Endothelial cell of hepatic sinusoid (primary cell): ENCODE measurements at regions not wholly inside any gene's neighbourhood (a gene's known extent, or its start where the extent isn't known, plus 50 kb on each side); places are given as distances from the start of the nearest gene placed in this dataset.

Experiments
- in situ Hi-C: cut with HindIII; loops from 2 replicates; pipeline ENCODE4 v1.10.0; 2017; ENCODE audit warnings: low sequenced_read_pairs

DNA sequence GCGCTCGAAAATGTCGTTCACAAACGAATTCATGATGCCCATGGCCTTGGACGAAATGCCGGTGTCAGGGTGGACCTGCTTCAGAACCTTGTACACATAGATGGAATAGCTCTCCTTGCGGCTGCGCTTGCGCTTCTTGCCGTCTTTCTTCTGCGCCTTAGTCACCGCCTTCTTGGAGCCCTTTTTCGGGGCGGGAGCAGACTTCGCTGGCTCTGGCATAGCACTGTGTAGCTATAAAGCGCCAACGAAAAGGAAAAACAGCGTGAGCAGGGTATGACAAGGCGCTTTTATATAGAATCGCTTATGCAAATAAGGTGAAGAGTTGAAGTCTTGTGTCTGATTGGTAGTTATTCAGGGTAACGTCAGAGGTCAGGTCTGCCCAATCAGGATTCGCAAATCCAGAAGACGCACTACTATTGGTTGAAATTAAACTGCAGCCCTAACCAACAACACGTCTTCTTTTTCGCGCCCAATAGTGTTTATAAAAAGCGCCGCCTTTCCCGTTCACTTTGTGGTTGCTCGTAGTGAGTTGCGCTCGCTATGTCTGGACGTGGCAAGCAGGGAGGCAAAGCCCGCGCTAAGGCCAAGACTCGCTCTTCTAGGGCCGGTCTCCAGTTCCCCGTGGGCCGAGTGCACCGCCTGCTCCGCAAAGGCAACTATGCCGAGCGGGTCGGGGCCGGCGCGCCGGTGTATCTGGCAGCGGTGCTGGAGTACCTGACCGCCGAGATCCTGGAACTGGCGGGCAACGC, 114.8 kb upstream of the PRSS16 start:
- in situ Hi-C loops = loop anchor here (25.0 kb wide), 1 partner anchor 1070 kb away; a partner anchor contains a TSS

DNA sequence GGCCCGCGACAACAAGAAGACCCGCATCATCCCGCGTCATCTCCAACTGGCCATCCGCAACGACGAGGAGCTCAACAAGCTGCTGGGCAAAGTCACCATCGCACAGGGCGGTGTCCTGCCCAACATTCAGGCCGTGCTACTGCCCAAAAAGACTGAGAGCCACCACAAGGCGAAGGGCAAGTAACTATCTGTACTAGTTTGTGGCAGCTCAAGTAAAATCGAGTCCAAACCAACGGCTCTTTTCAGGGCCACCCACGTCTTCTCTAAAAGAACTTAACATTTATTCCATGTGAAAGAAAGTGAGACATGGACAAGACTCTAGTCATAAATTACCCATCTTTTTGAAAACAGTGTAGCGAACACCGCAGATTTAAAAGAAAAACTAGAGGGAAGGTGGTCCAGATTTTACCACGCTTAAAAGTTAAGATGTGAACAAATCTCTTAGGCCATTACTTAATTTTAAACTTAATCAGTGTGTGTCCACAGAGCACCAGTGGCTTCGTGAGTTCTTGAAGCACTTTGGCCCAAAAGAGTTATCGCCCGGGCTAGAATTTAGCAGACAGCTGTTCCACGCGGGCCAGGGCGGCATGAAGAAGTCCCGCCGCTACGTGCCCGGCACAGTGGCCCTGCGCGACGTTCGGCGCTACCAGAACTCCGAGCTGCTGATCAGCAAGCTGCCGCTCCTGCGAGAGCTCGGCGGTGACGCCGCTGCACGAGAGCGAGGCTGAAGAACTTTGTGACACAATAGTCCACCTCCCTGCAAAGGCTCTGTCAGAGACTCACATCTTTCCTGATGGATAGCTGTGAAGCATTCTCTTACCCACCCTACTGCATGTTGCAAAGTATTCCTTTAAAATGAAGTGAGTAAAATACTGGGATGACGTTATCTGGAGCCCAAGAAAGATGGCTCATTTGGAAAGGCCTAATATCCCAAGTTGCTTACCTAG, 113.9 kb upstream of the PRSS16 start:
- in situ Hi-C loops = loop anchor here (25.0 kb wide), 1 partner anchor 1071 kb away; a partner anchor contains a TSS

DNA sequence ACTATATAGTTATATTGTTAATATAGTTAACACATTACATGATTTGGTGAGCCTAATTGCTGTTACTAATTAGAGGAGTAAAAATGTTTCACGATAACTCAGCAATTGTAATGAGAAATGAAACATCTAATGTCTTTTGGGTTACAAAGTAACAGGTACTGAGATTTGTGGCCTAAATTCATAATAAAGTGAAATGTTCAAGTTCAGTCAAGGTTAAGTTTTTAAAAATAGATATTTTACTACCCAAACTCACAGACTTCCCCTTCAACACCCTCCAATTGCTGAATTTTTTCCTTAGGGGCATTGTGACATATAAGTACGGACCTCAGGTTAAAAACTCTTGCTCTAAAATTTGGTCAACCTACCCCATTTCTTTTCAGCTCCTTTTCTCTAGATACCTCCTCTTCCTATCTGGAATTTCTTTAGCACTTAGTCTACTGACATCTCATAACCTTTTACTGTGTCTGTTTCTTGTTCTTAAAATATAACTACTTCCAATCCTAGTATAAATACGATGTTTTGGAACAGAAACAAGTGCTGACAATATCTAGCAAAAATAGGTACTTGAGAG, 112.3 kb upstream of the PRSS16 start:
- in situ Hi-C loops = loop anchor here (25.0 kb wide), 1 partner anchor 1073 kb away; a partner anchor contains a TSS

DNA sequence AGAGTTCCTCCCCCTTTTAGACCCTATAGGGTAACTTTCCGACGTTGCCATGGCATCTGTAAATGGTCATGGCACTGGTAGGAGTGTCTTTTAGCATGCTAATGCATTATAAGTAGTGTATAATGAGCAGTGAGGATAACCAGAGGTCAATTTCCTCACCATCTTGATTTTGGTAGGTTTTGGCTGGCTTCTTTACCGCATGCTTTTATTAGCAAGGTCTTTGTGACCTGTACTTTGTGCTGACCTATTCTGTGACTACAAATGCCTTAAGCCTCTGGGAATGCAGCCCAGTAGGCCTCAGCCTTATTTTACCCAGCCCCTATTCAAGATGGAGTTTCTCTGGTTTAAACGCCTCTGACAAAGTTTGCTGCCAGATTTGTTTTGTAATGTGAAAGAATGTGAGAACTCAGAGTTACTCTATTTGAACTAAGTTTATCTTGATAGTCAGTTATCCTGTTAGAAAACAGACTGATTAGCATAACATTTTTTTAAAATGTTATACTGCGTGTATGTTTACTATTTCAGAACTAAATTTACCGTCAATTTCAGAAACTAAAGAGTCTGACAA, 111.3 kb upstream of the PRSS16 start:
- in situ Hi-C loops = loop anchor here (25.0 kb wide), 1 partner anchor 1074 kb away; a partner anchor contains a TSS

- in situ Hi-C loops = loop anchor here (25.0 kb wide), 1 partner anchor 1075 kb away; a partner anchor contains a TSS
Observed at GRCh38 chr6:27136978-27137814, 110.3 kb upstream of the PRSS16 start.

GRCh38 chr6:27138406-27138805, 109.1 kb upstream of the PRSS16 start:
- in situ Hi-C loops = loop anchor here (25.0 kb wide), 1 partner anchor 1076 kb away; a partner anchor contains a TSS

GRCh38 chr6:27138837-27139755, 108.4 kb upstream of the PRSS16 start:
- in situ Hi-C loops = loop anchor here (25.0 kb wide), 1 partner anchor 1077 kb away; a partner anchor contains a TSS

- in situ Hi-C loops = loop anchor here (25.0 kb wide), 1 partner anchor 1078 kb away; a partner anchor contains a TSS
Observed at GRCh38 chr6:27139756-27140579, 107.5 kb upstream of the PRSS16 start.

- in situ Hi-C loops = loop anchor here (25.0 kb wide), 1 partner anchor 1079 kb away; a partner anchor contains a TSS
Observed at GRCh38 chr6:27140999-27141528, 106.4 kb upstream of the PRSS16 start.

DNA sequence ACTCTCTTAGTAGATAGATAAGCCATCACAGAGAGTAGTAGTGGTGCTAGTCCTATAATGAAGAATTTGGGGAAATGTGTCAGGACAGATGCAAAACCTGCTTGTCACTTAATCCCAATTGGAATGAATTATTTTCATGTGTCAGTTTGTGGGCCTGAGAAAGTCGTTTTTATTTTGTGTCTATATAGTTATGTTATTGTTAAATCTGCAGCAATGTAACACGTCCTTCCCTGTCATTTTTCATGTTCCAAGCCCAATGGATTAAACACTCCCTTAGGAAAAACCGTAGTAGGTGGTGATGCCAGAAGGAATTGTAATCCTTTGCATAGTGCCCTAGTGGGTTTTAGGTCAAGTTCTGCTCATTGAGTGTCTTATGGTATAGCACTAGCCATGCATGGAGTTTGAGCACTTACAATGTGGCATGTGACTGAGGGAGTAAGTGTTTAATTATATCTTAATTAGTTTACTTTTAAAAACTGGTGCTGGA, 105.9 kb upstream of the PRSS16 start:
- in situ Hi-C loops = loop anchor here (25.0 kb wide), 1 partner anchor 1079 kb away; a partner anchor contains a TSS

DNA sequence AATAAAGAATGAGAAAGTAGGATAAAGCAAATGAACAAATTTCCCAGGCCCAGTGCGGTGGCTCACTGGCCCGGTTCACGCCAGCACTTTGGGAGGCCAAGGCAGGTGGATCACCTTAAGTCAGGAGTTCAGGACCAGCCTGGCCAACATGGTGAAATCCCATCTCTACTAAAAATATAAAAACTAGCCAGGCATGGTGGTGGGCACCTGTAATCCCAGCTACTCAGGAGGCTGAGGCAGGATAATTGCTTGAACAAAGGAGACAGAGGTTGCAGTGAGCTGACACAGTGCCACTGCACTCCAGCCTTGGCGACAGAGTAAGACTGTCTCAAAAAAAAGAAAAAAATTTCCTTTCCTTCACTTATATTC, 104.5 kb upstream of the PRSS16 start:
- in situ Hi-C loops = loop anchor here (25.0 kb wide), 1 partner anchor 1081 kb away; a partner anchor contains a TSS

DNA sequence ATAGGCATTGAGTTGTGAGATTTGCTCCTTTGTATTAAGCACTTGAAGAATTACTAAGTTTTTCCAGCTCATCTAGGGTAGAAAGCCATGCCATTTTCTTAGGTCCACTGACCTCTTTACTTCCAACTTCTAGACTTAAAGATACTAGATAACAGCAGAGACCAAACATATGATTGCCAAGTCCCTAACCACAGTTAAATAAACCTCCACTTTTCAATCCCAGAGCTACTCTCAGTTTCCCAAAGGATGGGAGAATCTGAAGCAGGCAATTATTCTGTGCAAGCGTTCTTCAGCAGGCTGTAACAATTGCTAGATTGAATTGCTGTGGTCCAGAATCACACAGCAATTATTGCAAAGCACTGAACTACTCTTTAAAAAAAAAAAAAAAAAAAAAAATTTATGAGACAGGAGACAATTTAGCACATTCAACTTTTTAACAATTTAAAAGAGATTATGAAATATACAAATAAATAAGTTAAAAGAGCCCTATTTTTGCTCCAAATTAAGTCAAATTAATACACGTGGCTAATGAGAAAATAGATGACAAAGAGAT, 104.0 kb upstream of the PRSS16 start:
- in situ Hi-C loops = loop anchor here (25.0 kb wide), 1 partner anchor 1081 kb away; a partner anchor contains a TSS

DNA sequence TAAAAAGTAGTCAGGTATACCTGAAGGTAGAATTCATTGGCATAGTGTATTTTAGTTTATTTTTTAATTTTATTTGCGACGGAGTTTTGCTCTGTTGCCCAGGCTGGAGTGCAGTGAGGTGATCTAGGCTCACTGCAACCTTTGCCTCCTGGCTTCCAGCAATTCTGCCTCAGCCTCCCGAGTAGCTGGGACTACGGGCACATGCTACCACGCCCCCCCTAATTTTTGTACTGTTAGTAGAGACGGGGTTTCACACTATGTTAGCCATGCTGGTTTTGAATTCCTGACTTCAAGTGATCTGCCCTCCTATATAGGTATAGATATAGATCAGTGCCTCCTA, 102.8 kb upstream of the PRSS16 start:
- in situ Hi-C loops = loop anchor here (25.0 kb wide), 1 partner anchor 1082 kb away; a partner anchor contains a TSS

DNA sequence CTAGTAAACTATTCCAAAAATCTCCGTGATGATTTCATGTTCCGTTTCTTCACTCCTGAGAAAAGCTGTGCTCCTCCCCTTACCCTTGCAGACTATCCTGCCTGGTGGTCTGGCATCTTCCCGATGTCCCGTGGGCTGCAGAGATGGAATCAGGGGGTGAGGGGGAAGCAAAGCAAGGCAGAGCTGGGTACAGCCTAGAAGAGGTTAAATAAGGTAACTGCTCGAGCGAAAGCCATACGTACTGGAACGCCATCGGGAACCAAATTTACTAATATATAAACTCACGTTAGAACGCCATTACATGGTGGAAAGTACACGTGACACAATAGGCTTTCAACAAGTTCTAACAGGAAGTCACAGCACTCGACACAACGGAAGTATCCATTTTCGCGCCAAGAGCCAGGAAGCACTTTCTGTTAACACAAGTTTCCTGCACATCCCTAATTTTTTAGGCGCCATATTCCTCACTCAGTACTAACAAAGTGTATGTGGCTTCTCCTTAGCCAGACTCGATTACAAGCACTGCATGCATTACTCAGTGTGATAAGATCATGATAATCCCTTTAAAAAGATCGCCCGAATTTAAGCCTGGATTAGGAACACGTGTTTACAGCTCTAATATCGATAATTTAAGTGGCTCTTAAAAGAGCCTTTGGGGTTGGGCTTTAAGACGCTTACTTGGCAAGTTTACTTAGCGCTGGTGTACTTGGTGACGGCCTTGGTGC, 101.6 kb upstream of the PRSS16 start:
- in situ Hi-C loops = loop anchor here (25.0 kb wide), 1 partner anchor 1084 kb away; a partner anchor contains a TSS

DNA sequence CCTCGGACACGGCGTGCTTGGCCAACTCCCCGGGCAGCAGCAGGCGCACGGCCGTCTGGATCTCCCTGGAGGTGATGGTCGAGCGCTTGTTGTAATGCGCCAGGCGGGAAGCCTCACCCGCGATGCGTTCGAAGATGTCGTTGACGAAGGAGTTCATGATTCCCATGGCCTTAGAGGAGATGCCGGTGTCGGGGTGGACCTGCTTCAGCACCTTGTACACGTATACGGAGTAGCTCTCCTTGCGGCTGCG, 101.1 kb upstream of the PRSS16 start:
- in situ Hi-C loops = loop anchor here (25.0 kb wide), 1 partner anchor 1084 kb away; a partner anchor contains a TSS

- in situ Hi-C loops = loop anchor here (25.0 kb wide), 1 partner anchor 1085 kb away; a partner anchor contains a TSS
Observed at GRCh38 chr6:27146706-27147505, 100.6 kb upstream of the PRSS16 start.
